GM18505 (cell line): ENCODE measurements at regions not wholly inside any gene's neighbourhood (a gene's known extent, or its start where the extent isn't known, plus 50 kb on each side); places are given as distances from the start of the nearest gene placed in this dataset.
A peak's percentile ranks its signal among the peaks of the same experiment; 100 is the strongest.

Experiments
- ATAC-seq: cut with Tn5 transposase; IDR thresholded peaks from one replicate; pipeline ENCODE4 v1.9.1; 2021; ENCODE audit not compliant: unreplicated experiment
- POLR2A ChIP-seq: IDR thresholded peaks from 4 replicates; pipeline ENCODE4 v1.6.1; 2011; ENCODE audit warnings: borderline replicate concordance; ENCODE audit not compliant: insufficient read depth, insufficient read length; ENCODE audit errors: extremely low read depth

DNA sequence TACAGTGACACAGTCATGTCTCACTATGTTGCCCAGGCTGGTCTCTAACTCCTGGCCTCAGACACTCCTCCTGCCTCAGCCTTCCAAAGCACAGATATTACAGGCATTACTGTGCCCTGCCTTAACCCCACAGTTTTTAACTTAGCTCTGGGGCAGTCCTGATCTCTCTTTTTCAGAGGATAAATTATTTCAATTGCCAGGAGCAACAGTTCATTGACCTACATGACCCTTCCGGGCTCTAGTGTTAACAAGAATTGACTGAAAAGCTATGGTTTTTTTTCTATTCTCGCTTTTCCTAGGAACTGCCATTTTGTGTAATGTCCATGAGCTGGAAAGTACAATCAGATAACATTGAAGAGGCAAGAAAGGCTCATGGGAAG lies 92.8 kb downstream of the HNRNPLL start:
- no peak for TF ChIP-seq POLR2A
- ATAC-seq: no peak

DNA sequence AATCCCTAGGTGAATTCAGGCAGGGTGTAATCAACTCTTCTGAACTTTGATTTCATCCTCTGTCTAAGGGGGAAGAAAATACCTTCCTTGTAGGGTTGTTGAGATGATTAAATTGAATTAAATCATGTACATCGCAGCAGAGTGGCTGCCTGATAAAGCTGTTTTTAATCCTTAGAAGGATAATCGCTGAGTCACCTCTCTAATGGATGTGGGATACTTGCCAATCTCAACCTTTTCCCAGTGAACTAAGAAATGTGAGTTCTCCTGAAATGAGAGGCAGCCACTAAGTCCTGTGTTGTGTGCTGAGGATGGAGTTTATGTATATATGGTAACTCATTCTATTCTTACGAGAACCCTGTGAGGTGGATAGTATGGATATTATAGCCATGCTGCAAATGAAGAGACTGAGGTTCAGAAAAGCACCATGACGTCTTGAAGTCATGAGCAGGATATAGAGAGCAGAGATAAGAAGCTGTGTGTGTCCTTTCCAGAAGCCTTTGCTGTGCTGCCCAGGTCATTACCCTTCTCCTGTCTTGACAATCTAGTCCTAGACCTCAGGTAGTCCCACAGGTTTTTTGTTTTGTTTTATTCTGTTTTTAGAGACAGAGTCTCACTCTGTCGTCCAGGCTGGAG lies 93.3 kb downstream of the HNRNPLL start:
- TF ChIP-seq POLR2A: no peak
- ATAC-seq: no peak

DNA sequence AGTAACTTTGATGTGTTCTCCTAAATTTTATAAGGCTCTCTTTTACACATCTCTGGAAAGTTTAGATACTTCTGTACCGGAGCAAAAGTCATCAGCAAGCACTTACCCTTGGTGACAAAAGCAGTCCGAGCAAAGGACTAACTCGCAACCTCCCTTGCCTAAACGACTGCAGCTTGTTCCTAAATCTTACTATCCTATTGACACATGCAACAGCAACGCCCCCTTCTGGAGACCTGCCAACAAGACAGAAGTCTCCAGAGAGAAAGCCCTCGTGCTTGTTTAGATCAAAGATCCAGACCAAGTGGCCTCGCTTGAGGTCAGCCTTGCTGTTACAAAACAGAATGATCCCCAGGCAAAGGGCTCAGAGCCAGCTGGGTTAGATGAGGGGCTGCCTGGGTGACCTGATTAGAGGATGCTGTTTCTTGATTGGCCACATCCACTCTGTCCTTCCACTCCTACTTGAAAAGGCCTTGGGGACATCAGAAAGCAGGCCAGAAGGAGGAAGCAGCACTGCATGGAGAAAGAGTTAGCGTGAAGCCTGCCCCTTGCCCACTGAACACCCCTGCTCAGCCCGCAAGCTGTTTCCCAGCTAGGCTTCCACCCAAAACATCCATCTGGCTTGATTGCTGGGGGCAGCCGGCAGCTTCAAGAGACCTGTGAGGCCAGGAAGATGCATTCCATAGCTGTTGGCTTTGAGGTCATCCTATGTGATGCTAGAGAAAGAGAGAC lies 94.3 kb downstream of the HNRNPLL start:
- peak; percentile 71 for ATAC-seq
- TF ChIP-seq POLR2A: no peak

DNA sequence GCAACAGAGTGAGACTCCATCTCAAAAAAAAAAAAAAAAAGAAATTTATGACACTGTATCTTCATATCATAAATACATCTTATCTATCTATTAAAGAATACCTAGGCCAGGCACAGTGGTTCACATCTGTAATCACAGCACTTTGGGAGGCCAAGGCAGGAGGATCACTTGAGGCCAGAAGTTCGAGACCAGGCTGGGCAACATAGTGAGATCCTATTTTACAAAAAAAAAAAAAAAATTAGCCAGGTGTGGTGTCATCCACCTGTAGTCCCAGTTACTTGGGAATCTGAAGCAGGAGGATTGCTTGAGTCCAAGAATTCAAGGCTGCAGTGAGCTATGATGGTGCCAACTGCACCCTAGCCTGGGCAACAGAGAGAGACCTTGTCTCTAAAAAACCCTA lies 95.0 kb downstream of the HNRNPLL start:
- no peak for ATAC-seq
- no peak for TF ChIP-seq POLR2A

DNA sequence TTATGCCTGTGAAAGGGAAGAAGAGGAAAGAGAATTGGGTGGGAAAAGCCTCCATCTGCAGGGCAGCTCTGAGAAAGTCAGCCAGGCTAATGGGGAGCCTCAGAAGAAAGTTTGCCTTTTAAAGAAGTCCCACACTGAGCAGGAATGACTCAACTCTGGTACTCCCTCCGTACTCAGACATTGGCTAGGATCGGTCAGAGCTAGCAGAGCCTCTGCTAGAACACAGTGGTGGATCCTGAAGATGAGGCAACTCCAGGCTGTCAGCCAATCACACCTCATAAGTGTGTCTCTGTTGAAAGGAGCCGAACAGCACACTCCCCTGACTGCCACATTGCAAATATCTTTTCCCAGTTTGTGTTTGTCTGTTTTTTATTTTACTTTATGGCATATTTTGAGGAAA lies 96.9 kb downstream of the HNRNPLL start:
- ATAC-seq: no peak
- TF ChIP-seq POLR2A: no peak

DNA sequence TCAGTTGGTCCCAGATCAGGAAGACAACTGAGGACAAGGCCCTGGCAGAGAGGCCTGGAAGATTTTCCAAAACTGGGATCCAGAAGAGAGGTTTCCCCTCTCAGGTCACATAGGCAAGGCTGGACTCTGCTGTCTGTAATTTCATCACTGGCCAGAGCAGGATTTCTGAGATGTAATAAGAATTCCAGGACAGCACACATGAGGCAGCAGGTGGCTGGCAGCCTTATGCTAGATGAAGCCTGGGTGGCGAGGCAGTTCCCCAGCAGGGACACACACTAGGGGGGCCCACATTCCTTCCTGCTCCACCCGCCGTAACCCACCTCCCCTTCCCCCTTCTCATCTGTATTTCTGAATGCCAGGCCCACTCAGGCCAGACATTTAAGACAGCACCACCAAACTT lies 98.6 kb downstream of the HNRNPLL start:
- no peak for TF ChIP-seq POLR2A
- no peak for ATAC-seq

DNA sequence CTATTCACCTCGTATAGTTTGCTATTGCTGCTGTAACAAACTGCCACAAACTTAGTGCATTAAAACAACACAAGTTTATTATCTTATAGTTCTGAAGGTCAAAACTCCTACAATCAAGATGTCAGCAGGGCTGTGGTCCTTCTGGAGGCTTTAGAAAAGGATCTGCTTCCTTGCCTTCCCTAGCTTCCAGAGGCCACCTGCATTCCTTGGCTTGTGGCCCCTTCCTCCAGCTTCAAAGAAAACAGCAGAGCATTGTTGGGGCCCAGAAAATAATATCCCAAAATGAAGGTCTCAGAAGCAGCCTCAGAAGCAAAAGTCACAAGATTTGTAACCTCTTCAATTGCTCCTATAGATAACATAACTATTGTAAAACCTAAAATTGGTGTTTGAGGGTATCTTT lies 100.6 kb downstream of the HNRNPLL start:
- ATAC-seq: no peak
- TF ChIP-seq POLR2A: no peak

DNA sequence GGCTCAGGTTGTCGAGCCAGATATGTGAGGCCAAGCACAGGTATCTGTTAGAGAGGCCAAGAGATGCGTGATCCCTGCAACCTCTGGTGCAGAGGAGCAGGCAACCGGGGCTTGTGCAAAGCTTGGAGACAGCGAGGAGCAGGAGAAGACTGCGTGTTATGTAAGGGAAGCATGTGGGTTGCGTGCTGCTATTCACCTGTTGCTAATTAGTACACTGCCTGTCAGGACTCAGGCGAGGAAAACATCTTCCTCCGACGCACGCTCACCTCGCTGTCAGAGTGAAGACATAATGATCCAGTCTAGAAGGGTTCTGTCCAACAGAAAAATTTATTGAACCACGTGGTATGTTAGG lies 102.5 kb downstream of the HNRNPLL start:
- TF ChIP-seq POLR2A: no peak
- ATAC-seq: no peak

DNA sequence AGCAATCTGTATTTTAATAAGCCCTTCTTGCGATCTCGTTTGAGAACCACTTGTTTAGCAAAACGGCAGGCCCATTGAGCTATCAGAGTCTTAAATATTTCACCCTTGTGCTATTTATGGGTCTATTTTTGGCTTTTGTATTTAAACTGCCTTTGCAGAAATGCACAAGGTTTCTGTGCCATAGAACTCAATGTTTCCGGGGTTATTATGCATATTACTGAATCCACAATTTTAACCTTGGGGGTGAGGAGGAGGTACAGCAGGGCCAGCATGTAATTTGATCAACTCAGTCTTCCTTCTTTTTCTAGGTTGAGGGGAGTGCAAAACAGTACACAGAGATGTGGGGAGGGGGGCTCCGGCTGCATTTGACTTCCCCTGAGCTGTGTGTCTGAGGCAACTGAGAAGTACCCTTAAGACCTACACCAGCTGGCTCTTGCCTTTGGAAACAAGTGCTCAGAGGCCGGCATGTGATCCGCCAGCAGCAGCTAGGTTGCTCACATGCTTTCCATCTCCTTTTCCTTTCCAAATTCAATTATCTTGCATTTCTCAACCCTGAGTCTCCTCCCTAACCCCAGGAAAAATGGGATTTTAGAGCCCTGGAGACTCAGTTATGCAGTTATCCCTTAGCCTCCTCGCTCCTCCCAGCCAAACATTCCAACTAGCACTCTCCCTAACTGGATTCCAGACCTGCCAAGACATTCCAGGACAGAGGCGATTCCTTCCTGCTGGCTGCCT lies 103.0 kb downstream of the HNRNPLL start:
- TF ChIP-seq POLR2A: no peak
- no peak for ATAC-seq

DNA sequence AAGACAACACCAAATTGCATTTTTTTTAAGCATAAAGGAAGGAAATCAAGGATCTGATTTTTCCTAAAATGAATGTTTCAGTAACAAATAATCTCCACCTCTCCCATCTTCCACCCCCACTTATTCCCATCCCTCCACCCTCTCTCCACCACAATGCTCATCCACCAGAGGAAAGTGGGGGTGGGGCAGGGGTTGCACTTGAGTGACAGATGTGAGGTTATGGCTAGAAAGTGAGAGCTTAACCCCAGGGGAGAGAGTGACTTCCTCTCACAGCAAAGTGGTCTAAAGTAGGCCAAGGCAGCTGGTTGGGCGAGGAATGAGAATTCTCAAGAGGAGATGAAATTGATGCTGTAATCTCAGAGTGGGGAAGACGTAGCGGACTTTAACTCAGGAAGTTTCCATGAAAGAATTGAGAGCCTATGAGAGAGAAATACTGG lies 104.7 kb downstream of the HNRNPLL start:
- ATAC-seq: peak; percentile 56
- no peak for TF ChIP-seq POLR2A

DNA sequence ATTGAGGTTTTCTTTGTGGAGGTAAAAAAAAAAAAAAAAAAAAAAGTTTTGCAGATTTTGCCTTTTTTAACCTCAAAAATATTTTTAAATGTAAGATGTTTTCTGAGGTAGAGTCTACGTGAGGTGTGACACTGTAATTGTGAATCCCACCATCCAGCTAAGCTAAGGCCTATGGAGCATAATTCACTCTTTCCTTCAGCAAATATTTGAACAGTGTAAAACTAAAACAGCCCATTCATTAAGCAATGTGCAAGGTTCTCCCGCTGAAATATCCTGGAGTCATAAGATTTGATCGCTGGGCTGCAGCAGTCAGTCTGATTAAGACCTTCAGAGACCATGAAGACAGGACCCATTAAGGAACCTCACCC lies 105.1 kb downstream of the HNRNPLL start:
- ATAC-seq: no peak
- no peak for TF ChIP-seq POLR2A

DNA sequence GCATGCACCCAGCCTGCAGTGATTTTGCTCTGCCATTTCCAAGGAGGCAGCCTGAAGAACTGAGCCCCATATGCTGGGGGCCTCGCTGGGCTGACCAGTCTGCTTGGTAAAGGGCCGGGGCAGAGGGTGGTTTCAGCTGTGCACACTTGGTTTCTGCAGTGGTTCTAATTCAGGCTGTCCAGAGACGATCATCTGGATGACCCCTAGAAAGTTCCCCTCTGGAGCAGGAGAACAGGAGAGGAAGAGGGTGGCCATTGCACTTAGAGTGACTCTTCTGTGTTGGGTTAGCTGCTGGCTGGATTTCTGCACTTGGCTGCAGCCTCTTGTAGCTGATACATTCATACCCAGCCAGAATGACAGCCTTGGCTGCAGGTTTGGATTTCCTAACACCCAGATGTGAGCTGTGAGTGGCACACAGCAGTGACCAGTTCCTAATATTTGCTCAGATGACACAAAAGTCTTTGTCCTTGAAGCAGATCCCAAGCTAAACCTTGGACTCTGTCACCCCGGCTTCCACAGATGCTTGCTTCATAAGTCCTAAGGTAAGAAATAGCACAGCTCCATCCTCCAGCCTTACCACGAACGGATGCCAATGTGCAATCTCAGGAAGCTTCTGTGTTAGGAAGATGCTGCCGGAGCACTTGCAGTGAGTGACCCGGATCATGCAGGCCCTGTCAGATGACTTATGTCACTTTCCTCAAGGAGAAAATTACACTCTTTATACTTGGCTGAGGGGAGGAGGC lies 105.6 kb downstream of the HNRNPLL start:
- ATAC-seq: no peak
- TF ChIP-seq POLR2A: no peak

DNA sequence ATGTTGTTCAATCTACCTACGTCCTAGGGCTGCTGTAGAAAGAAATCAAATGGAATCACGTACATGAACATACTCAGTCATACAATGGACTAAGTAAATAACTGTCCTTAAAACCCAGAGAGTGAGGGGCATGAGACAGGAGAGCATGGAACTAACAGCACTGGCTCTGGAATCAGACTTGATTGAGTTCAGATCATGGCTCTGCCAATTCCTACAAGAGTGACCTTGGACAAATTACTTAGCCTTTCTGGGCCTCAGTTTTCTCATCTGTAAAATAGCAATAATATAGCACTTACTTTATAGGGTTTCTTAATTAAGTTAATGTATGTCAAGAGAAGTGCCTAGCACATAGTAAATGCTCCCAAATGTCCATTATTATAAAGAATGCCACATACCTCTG lies 106.8 kb downstream of the HNRNPLL start:
- TF ChIP-seq POLR2A: no peak

DNA sequence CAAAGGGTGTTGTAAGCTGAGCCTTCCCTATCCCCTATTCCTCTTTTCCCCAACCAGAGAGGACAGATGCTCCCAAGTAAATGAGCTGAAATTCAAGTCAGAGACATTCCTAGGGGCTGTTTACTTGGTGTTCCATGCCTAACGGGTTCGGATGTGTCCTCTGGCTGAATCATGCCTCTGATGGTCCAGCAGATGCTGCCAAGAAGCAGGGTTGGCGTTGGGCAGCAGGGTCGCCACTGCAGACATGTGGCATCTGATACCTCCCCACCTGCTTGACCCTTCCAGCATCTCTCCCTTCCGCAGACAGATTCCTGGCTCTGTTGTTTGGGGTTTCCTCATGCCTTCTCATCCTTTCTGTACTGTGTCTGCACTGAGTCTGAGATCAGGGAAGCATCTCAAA lies 108.3 kb downstream of the HNRNPLL start:
- no peak for ATAC-seq
- TF ChIP-seq POLR2A: no peak

More for the DNA sequence above, 106.8 kb downstream of the HNRNPLL start:
- no peak for ATAC-seq

DNA sequence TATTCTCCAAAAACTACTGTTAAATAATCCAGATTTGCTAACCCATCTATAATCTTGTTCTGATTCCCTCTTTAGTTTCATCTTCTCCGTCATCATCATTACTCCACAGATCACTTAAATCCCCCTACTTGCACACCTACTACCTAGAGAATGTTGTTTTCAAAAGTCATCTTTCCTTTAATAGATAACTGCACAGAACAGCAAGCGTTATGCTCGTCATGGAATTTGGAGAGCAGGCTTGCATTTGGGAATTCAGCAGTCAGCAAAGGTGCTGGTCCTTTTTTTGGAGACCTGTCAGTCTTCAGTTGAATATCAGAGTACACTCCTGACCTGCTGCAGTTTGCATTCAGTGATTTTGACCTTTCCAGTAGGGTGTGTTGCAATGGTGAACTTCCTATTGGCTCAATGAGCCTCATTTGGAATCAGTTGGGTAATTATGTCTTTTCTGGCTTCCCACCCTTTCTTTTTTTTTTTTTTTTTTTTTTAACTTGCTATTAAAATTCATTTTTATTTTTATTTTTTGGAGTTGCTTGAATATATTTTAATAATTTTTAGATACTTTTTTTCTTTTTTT lies 110.6 kb downstream of the HNRNPLL start:
- TF ChIP-seq POLR2A: no peak
- no peak for ATAC-seq
